SIG-M5 (cell line): ENCODE measurements at regions not wholly inside any gene's neighbourhood (a gene's known extent, or its start where the extent isn't known, plus 50 kb on each side); places are given as distances from the start of the nearest gene placed in this dataset.

Experiments
- DNase-seq: peaks from one replicate; lab custom pipeline; 2025; lab: John Stamatoyannopoulos, UW

DNA sequence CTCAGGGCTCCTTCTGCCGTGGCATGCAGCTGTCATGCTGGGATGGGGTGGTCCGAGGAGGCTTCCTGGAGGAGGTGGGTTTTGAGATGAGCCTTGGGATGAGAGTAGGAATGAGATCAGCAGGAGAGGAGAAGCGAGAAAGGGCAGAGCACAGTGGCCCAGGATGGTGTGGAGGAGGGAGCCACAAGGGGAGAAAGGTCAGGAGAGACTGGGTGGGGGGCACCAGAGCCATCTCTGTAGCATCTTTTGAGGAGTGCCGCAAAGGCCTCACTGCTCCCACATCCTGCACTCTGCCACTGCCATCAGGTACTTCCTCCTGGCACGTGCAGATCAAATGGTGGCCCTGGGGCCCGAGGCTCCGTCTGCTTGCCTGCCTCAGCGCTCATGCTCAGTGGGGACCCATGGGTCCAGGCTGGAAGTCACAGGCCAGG lies 150.2 kb downstream of the MACROH2A1 start:
- no peak for DNase-seq

DNA sequence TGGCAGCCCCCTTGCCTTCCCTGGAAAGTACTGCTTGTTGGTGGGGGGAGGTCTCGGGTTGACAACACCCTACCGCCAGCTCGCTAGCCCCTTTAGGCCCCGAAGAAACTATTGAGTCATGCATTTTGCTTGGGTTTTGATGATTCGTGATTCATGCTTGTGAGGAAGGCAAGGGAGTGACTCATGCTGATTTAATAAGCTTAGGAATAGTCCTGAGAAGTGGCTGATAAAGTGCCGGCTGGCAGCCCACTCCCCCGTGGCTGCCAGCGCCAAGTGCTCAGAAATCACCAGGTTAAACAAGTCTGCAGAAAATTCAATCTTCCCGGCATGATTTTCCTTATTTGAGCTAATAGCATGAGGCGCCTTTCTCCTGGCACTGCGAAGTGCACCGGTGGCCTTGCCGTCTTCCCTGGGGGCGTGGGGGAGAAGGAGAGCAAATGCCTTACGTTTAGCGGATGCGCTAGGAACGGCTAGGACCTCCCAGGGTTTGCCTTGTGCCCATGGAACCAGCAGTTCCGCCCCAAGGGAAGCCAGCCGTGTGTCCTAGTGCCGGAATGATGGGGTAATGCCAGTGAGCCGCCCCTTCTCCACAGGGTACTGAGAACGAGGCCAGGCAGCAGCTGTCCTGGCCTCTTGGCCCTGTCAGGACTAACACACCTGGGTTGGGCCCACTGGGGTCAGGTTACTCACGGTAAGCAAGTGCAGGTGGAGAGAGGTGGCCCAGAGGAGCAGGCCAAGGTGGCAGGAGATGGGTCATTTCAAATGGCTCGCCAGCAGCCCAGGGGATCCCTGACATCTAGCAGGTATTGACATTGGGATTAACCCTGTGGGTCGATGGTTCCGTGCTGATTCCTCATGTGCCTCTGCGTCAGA lies 151.9 kb downstream of the MACROH2A1 start:
- peak; percentile 41 for DNase-seq

DNA sequence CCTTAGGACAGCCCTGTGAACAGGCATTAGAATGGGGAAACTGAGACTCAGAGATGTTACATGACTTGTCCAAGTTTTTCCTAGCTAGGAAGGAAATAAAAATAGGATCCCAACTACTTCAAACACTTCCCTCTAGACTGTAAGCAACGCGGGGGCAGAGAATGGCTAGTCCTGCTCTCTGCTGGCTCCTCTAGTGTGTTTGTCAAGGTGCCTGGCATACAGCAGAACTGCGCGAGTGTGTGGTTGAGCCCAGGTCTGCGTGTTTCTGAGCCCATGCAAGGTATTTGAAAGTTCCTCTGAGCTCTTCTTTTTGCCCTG lies 152.5 kb downstream of the MACROH2A1 start:
- DNase-seq: no peak

DNA sequence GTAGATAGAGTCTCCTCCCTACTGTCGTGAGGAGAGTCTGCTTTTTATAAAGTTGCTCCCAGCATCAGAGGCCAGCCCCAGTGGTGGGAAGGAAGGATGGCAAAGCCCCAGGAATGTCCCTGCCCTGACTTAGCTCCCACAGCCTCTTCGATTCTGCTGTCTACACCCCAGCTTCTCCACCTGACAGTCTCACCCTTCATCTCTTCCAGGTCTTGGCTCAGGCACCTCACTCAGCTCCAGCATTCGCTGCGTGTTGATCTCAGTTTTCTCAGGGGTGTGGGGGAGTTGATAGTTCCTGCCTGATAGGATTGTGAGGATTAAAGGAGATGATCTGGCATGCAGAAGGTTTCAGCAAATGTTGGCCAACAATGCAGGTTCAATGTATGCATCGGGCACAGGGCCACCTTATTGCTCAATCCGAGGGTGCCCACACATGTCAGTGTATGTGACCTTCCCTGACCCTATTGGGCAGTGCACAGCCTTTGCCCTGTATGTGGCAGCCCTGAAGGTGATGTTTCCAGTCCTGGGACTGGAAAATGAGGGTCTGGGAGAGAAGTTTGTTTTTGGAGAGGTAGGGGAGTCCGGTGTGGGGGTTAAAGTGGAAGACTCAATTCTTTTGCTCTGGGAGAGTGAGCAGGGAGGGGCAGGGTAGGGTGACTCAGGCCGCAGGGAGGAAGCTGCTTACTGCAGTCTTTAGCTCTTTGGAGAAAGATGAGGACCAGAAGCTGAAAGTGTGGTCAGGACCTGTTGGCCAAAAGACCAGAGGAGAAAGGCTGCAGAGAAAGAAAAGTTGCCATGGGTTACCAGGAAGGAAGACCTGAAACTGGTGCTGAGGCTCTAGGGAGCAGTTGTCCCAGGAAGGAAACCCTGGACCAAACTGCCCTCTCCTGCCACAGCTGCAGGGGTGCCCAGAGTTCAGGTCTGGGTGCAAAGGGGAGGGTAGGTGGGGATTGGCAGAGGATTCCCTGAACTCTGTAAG lies 153.2 kb downstream of the MACROH2A1 start:
- DNase-seq: no peak

DNA sequence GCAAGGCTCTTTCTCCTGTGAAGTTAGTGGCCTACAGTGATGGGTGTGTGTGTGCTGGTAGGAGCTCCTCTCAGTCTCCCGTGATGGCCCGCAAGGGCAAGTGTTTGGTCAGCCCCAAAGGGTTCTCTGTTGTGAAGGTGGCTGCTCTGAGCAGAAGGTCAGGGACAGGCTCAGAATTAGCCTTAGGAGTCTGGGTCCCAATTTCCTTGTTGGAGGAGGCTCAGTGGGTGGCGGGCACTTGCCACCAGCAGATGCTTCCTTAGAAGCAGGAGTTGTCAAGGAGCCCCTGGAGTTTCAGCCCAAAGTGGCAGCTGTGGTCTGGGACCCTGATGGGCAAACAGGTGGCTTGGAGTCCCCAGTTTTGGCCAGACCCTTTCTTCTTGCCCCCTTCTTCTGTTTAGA lies 154.4 kb downstream of the MACROH2A1 start:
- DNase-seq: no peak

DNA sequence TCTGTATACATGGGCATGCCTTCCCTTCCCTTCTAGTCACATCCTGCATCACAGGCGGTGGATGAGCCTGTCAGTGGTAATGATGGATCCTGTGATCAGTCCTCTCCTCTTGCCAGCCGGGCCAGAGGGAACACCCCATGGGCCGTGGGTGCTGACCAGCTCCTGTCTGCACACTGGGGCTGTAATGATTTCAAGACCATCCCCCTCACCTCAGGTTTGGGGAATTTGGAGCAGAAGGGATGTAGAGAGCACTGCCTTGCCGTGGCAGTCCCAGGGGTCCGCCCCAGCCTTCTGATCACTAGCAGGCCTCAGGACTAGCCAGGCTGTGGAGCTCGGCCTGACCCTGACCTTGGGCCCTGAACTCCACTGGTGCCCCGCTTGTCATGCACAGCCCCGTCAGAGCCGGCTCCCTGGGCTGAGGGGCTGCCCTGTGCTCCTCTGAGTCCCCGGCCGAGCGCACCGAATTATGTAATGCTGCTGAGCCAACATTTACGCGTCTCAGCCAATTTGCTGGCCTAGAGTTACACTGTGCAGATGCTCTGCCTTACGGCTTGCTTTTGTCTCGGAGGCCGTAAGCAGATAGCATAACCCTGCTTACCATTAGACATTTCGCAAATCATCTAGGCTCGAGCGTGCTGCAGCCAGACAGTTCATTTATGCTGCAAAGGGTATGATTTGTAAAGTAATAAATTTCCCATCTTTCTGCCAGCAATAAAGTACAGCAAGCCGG lies 155.3 kb downstream of the MACROH2A1 start:
- no peak for DNase-seq

DNA sequence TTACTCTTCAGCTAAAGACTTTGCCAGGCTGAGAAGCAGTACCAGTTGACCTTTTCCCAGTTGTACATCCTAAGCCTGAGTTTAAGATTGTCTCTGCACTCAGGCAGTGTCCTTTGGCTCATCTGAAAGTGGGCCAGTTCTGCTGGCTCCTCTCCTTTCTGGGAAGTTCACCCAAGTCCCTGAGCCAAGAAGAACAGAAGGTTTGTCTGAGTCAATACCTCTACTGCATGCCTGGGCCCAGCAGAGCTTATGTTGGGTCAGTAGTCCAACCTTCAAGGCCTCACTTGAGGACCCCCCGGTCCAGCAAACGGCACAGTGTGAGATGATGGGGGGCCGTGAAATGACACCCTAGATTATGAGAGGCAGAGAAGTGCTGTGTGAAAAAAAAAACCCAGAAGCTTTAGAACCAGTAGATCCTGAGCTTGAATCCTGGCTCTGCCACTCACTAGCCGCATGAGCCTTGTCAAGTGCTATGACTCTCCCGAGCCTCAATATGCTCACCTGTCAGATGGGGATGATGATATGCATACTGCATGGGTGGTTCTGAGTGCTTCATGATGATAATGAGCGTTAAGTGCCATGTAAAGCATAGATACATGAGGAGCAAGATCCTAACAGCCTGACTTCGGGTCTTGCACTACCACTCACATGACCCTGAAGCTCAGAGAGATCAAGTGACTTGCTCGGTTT lies 156.0 kb downstream of the MACROH2A1 start:
- no peak for DNase-seq

DNA sequence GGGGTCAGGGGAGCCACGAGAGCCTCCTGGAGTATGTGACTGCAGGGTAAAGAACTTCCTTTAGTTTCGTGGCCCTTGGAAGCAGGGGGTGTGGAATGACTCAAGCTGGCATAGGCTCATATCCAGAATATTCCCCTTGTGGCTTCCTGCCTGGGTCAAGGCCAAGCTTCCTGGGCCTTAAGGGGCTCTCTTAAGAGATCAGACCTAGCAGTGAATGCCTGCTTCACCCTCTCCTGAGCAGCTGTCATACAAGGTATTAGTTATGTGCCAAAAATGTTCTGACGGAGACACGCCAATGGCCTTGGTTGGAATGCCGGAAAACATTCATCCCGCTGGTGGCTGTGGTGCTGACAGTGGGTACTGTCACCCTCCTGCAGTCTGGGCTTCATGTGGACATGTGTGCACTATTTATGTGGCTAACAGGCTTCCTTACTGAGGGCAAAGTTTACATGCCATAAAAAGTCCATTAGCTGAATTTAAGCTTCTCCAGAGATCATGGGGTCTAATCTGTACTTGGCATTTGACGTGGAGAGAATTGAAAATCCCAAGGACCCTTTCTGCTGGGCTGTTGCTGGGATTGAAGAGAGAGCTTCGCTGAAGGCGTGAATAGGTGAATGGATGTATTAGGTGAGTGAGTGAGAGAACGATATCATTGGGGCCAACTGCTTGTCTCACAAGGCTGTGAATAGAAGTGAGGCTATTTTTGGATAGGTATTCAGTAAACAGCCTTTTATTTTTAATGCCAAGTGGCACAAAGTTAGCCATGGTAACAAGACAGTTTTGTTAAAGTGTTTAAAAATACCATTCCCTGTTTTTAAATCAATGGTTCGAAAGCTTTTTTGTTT lies 156.8 kb downstream of the MACROH2A1 start:
- DNase-seq: no peak

DNA sequence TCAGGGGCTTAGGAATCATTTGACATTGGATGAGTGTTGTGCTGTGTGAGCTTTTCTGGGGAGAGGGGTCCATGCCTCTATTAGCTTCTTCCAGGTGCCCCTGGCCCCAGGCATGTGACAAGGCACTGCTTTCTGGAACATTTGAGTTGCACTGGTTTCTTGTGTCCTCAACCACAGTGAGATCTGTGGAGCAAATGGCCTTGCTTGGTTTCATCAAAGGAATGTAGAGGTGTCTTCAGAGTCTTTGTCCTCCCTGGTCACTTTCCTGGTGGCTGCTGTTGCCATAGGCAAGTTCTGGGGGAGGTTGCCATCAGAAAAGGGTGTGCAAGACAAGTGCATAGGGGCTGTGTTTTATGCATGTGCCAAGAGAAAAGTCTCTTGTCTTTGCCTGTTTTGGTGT lies 157.5 kb downstream of the MACROH2A1 start:
- DNase-seq: no peak

DNA sequence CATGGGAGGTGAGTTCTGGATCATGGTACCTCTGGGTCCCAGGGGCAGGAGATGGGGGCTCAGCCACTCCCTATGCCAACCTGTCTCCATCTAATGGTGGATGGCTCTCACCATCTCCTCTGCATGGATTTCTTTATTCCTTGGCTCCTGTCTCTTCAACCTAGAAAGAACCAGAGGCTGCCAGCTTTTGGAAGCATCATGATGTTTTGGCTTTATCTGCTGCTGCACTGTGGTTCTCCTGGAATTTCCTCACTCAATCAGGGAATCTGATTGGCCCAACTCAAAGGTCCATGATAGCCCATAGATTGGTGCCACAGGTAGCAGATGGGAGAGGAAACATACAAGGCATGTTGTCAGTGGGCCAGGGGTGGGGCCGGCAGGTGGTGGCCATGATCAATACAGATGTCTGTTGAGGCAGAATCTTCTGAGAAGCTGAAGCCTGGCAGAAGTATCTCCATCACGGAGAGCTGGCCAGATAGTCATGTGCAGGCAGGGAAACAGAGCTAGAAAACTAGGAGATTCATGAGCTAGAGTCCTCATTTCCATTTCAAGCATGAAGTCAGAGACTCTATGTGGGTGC lies 158.2 kb downstream of the MACROH2A1 start:
- no peak for DNase-seq

DNA sequence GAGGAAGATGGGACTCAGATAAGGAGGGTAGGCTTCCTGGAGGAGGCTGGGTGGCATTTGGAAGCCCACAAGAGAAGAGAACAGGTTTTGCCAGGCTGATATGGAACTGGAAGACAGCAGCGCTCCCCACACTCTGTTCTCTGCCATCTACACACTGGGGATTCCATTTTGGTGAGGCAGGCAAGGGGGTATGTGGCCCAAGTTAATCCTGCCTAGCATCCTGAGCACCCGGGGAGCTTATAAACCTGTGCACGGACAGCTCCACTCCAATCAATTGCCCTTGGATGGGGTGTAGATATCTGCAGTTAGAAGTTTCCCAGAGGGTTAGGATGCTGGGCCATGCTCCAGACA lies 158.8 kb downstream of the MACROH2A1 start:
- DNase-seq: no peak

DNA sequence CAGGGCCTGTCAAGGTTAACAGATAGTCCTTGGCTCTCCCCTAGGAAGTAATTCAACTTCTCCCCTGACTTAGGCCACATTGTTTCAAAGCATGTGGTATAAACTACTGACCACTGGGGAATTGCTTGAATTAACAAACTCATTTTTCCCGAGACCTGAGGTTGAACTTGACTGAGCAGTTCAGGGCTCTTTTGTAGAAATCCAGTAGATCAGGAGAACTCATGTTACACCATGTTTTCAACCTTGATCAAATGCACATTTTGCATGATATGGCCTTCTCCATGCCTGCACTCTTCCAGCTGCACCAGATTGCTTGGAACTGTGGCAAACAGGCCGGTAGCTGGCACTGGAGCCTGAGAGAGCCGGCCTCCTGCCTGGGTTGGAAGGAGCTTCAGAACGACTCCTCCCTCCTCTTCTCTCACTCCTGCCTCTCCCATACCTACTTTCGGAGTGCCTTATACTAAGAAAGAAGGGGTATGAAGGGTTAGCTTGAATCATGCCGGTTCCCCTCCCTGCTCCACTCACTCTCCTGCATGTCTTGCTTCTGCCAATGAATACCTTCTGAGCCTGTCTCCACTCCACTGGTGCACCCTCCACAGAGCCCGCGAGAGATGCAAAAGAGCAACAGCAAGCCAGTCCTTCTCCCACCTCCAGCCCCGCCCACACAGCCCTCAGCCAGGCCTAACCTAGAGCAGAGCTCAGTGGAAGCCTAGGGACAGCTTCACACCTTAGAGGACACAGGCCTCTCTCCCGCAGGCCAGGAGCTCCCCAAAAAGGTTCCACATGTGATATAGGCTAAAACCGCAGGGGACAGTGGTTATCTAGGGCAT lies 159.4 kb downstream of the MACROH2A1 start:
- no peak for DNase-seq

DNA sequence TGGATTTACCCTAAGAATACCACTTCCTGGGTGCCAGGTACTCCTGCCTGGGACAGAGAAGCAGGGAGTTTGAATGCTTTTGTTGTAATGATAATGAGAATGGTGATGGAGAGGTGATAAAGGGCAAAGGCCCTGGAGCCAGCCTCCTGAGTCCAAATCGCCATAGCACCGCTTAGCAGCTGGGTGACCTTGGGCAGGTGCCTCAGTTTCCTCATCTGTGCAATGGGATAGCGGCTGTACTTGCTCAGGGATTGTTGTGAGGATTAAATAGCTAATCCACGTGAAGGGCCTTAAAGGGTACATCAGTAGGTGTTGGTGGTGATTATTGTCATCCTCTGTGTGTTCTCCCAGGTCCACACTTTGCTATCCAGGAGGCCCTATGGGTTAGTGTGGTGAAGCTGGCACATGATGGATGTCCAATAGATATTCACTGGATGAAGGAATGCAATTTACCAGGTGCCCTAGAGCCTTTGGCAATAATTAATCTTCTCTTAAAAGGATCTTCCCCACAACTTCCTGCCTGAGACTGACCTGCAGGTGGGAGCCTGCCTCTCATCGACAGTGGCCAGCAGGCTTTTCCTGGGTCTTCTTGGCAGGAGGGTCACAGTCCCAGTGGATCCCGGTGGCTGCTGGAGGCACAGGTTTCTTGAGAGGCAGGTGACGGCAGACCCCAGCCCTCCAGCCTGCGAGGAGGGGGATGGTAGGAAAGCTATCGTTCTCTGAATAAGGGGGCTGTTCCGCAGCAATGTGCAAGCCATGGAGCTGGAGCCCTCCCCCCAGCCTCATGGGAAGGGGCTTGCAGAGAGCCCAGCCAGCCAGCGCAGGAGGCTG lies 160.2 kb downstream of the MACROH2A1 start:
- no peak for DNase-seq

DNA sequence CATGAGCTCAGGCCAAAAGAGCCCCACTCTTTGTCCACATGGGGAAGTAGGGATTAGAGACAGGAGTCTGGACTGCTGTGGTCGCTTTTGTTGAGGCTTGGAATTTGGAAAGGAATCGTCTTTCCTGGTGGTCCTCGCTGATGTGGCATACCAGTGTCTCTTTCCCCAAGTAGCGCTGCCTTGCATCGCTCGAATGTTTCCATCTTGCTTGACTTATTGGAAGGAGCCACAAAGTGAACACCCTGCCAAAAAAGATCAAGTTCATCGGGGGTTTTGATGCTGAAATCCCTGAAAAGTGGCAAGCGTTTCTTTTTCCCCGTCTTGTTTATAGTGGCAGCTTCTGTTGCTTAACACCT lies 161.3 kb downstream of the MACROH2A1 start:
- no peak for DNase-seq

DNA sequence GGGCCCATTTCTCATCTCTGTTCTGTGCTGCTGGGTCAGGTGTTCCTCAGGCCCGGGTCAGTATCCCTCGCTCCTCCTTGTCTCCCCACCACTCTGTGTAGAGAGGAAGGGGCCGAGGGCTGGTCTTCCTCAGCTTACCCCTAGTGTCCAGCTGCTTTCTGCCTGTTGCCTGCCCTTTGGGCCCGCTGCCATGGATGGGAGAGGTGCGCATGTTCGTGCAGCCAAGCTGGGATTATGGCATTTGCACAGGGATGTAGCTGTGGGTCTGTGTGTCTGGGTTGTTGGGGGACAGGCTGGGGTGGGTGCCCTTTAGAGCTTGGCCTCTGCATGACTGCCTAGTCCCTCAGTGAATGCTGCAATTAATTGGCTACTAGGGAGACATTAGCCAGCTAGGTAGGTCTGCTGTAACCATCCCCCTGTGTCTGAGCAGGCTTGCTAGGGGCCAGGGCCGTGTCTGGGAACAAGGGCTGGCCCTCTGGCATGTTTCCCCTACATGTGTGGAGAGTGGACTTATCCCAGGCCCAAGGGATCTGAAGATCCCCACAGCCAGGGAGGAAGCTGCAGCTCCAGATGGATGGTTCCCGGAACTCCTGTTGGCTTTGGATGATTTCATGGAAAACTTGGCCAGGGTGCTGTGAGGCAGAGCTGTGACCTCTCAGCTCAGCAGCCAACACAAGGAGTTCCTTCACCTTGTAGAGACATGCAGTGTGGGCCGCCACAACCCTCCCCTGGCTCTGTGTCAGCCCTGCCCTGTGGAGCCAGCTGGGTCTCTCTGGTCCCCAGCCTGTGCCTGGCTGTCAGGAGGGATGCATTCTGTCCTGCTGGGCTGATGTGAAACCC lies 161.9 kb downstream of the MACROH2A1 start:
- DNase-seq: no peak

DNA sequence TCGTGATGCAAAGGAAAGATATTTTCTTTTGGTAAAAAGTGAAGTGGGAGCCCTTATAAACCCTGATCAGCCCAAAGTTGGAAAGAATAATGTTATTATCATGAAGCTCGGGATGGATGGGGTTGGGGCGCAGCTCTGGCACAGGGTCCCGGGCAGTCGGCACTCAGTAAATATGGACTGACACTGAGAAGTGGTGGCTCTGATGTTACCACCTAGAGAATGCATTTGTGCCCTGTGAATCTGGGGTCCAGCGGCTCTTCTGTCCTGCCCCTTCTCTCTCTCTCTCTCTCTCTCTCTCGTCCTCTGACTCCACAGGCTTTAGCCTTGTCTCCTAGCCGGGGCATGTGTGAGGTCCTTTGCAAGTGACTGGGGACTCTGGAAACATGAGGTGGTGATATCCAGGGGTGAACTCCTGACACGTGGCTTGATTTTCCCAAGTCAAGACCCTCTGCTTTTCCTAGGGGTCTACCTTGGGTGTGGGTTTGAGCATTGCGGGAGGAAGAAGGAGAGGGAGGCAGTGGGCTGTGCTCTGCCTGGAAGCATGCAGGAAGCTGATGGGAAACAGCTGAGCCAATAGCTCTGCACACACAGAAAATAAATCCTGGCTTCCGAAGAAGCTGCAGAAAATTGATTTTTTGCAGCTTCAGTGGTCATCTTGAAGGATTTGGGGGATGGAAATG lies 162.7 kb downstream of the MACROH2A1 start:
- no peak for DNase-seq

DNA sequence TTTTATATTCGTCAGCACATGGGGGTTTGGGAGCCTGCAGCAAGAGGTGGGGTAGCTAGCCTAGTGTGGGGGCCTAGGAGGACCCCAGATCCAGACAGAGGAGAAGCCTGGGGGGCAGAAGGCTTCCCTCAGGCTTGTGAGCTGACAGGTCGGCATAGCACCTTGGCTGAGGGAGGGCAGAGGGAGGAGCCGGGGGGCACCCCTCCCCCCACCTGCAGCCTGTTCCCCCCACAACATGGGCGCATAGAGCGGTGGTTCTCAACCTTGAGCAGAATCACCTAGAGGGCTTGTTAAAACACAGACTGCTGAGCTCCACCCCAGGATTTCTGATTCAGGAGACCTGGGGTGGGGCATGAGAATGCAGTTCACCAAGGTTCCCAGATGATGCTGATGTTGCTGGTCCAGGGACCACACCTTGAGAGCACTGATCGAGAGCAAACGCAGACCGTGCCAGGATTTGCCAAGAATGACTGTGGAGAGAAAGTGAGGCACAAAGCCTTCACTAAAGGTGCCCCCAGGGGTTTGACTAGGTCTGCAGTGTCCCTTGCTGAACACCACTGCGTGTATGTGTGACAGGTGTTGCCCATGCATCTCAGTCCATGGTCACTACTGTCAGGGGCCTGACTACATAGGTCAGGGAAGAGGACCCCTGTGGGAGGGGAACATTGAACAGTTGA lies 163.3 kb downstream of the MACROH2A1 start:
- no peak for DNase-seq
